K562 (cell line): ENCODE measurements at regions not wholly inside any gene's neighbourhood (a gene's known extent, or its start where the extent isn't known, plus 50 kb on each side); places are given as distances from the start of the nearest gene placed in this dataset.

Experiments
- ETV1 ChIP-seq: fragments of 450-650 bp; conservative IDR thresholded peaks from 2 replicates; pipeline ENCODE4 v1.6.1; 2016; ENCODE audit warnings: missing genetic modification characterization, control low read depth, low read depth, missing compliant biosample characterization
- ETV5 ChIP-seq: sonication (generic); formaldehyde crosslinking; IDR thresholded peaks from 2 replicates; pipeline ENCODE4 v1.4.0; 2020; ENCODE audit warnings: low read depth, mild to moderate bottlenecking, missing genetic modification reagents
- ETV6 ChIP-seq, 3 experiments: fragments of 150-350 bp in 1 of 3; sonication (generic) in 1 of 3; formaldehyde crosslinking in 1 of 3; IDR thresholded peaks; 2 replicates each; pipeline versions ENCODE4 v1.6.1 to v1.8.0; 2014 to 2022; ENCODE audit warnings: borderline replicate concordance in 2 of 3, low read depth in 2 of 3, antibody characterized with exemption in 1 of 3, low read length in 1 of 3, mild to moderate bottlenecking in 1 of 3, missing genetic modification reagents in 1 of 3
- HDAC1 ChIP-seq, 2 experiments: fragments of 450-650 bp; IDR thresholded peaks; 2 replicates each; pipeline ENCODE4 v1.6.1; 2016 to 2017; ENCODE audit warnings: inconsistent platforms in 1 of 2, mild to moderate bottlenecking in 1 of 2, moderate library complexity in 1 of 2
- HDAC3 ChIP-seq: fragments of 450-650 bp; IDR thresholded peaks from 2 replicates; pipeline ENCODE4 v1.6.1; 2018; ENCODE audit warnings: borderline replicate concordance, mild to moderate bottlenecking, moderate library complexity; ENCODE audit not compliant: partially characterized antibody
- IRF2 ChIP-seq: sonication (generic); formaldehyde crosslinking; IDR thresholded peaks from 2 replicates; pipeline ENCODE4 v1.8.1; 2022; ENCODE audit warnings: mild to moderate bottlenecking, missing genetic modification reagents
- MGA ChIP-seq: fragments of 450-650 bp; IDR thresholded peaks from 2 replicates; pipeline ENCODE4 v1.6.1; 2016; ENCODE audit warnings: mild to moderate bottlenecking, moderate library complexity
- NFE2 ChIP-seq: IDR thresholded peaks from 2 replicates; pipeline ENCODE4 v1.6.1; 2014; ENCODE audit warnings: antibody characterized with exemption, low read depth
- PKNOX1 ChIP-seq: fragments of 450-650 bp; IDR thresholded peaks from 2 replicates; pipeline ENCODE4 v1.6.1; 2016
- TCF15 ChIP-seq: fragments of 250-450 bp; sonication (Bioruptor Pico); IDR thresholded peaks from 2 replicates; pipeline ENCODE4 v1.8.0; 2022; ENCODE audit warnings: moderate library complexity, mild to moderate bottlenecking, inconsistent platforms
- TFAP4 ChIP-seq: sonication (generic); formaldehyde crosslinking; IDR thresholded peaks from 2 replicates; pipeline ENCODE4 v1.8.0; 2022; ENCODE audit warnings: missing genetic modification reagents, mild to moderate bottlenecking, moderate library complexity, borderline replicate concordance

- TF ChIP-seq MGA (peak; percentile 54; the same call in 1 of the 2 replicates), TCF15 (no peak), ETV5 (CRISPR knock-in tag) (peak; percentile 89), HDAC3 (no peak), PKNOX1 (peak; percentile 74), HDAC1 (IDR thresholded peaks at IDR 0.05) (peak in 1 of 2 experiments; percentile 57; a peak in 1 of 4 replicates), IRF2 (CRISPR knock-in tag) (0 out of 2 replicates have a peak, but pooled peaks have one; percentile 46), TFAP4 (CRISPR knock-in tag) (no peak), ETV6 (IDR thresholded peaks at IDR 0.05; ENCODE audit: borderline replicate concordance in 1 of 2, low read depth in 2 of 2, low read length in 1 of 2) (0 out of 4 replicates have a peak, but pooled peaks of 1 of the 2 experiments have one; percentile 35), ETV6 (CRISPR knock-in tag; IDR thresholded peaks at IDR 0.05; ENCODE audit: borderline replicate concordance) (no peak), NFE2 (peak; percentile 40; the same call in 1 of the 2 replicates), ETV1 (tag) (peak; percentile 93)
These were observed 66.7 kb downstream of the IRF2BPL start (continued) for GRCh38 chr14:76961631-76962302.
